Gastrocnemius medialis (tissue), 4 donors: ENCODE measurements at regions not wholly inside any gene's neighbourhood (a gene's known extent, or its start where the extent isn't known, plus 50 kb on each side); places are given as distances from the start of the nearest gene placed in this dataset.

Source experiments
- ATAC-seq, 2 donors: fragments of 150-250 bp; one replicate each; pipeline ENCODE4 v1.9.1; 2016
- DNase-seq, 2 donors: peaks; one replicate each; pipeline ENCODE4 v3.0.0-alpha.2; 2019
- H3K27ac ChIP-seq, 4 donors: fragments of 200-600 bp; sonication (generic); 1 replicate in 1 of 4; 2 replicates in 3 of 4; pipeline ENCODE4 v1.5.1; 2016 to 2018; ENCODE audit warnings: mild to moderate bottlenecking in 2 of 4, moderate library complexity in 1 of 4
- H3K27me3 ChIP-seq, 3 donors: fragments of 200-600 bp; sonication (generic) in 2 of 3; 1 replicate in 1 of 3; 2 replicates in 2 of 3; pipeline versions ENCODE4 v1.5.1 to v1.6.0; 2016 to 2019; ENCODE audit warnings: mild to moderate bottlenecking in 1 of 3, moderate library complexity in 1 of 3
- H3K36me3 ChIP-seq, 2 donors: fragments of 200-600 bp; sonication (generic) in 1 of 2; one replicate each; pipeline ENCODE4 v1.5.1; 2017 to 2018
- H3K4me1 ChIP-seq, 2 donors: fragments of 200-600 bp; sonication (generic) in 1 of 2; one replicate each; pipeline ENCODE4 v1.5.1; 2016 to 2017; ENCODE audit warnings: mild to moderate bottlenecking in 2 of 2
- H3K4me3 ChIP-seq, 4 donors: fragments of 200-600 bp; sonication (generic) in 3 of 4; 1 replicate in 1 of 4; 2 replicates in 3 of 4; pipeline ENCODE4 v1.5.1; 2016 to 2019; ENCODE audit warnings: mild to moderate bottlenecking in 2 of 4
- H3K9me3 ChIP-seq, 3 donors: fragments of 200-600 bp; sonication (generic) in 2 of 3; 1 replicate in 1 of 3; 2 replicates in 2 of 3; pipeline ENCODE4 v1.5.1; 2016 to 2019
- CTCF ChIP-seq, 5 experiments: fragments of 450-650 bp in 3 of 5; fragments of 200-600 bp in 2 of 5; sonication (generic) in 2 of 5; IDR thresholded peaks in 4 of 5; conservative IDR thresholded peaks in 1 of 5; 1 replicate in 4 of 5; 2 replicates in 1 of 5; pipeline ENCODE4 v1.5.1; 2016 to 2019; ENCODE audit warnings: antibody characterized with exemption in 5 of 5, mild to moderate bottlenecking in 3 of 5, moderate library complexity in 3 of 5
- POLR2A ChIP-seq, 2 donors: fragments of 450-650 bp; IDR thresholded peaks; one replicate each; pipeline ENCODE4 v1.6.1; 2017; ENCODE audit warnings: antibody characterized with exemption in 2 of 2, mild to moderate bottlenecking in 2 of 2, moderate library complexity in 2 of 2
- in situ Hi-C, 4 donors: fragments of 200-750 bp; cut with MboI; loops; one replicate each; pipeline versions ENCODE4 v1.15.0 to v1.8.0; 2017; ENCODE audit warnings: low sequenced_read_pairs in 4 of 4
- intact Hi-C: fragments of 100-400 bp; cut with DNase I; formaldehyde crosslinking; loops from one replicate; pipeline ENCODE4 v1.15.1; 2023; ENCODE audit warnings: low total_unique reads

DNA sequence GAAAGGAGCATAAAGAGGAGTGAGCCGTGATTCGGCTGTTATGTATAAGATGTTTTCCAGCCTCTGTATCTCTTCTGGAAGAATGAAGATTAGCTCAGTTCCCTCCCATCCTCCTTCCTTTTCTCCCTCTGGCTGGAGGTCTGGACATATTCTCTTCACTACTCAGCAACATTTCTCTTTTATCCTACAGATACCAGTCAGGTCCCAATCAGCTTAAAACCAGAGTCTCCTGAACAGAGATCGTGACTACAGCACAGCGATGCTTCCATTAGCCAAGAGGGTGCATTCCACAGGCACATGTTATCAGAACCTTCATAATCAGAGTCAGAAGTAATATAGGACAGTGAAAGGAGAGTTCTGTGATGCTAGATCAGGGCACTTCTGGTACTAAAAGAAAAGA lies 133.9 kb upstream of the SOX4 start:
- H3K9me3 ChIP-seq: no peaks in the 10 kb centered on the region

GRCh38 chr6:21461844-21462518 lies 131.6 kb upstream of the SOX4 start:
- Histone ChIP-seq H3K4me1 (no peaks in the 10 kb centered on the region), H3K27me3 (no peaks in the 10 kb centered on the region), H3K9me3 (no peaks in the 10 kb centered on the region), H3K27ac (no peak overlapping the region), H3K4me3 (no peak overlapping the region), H3K36me3 (no peaks in the 10 kb centered on the region)
- intact Hi-C loops (no loop called here), in situ Hi-C loops (no loop called here)
- DNase-seq: no peak
- TF ChIP-seq POLR2A (IDR thresholded peaks at IDR 0.05) (no peak), CTCF (IDR thresholded peaks at IDR 0.05 in 4 of 5, conservative IDR thresholded peaks at IDR 0.05 in 1 of 5) (no peak)
- no peak for ATAC-seq

More for the DNA sequence above, 133.9 kb upstream of the SOX4 start:
- in situ Hi-C loops: no loop called here
- H3K36me3 ChIP-seq: no peaks in the 10 kb centered on the region
- intact Hi-C loops: no loop called here
- H3K27me3 ChIP-seq: no peaks in the 10 kb centered on the region
- TF ChIP-seq CTCF (IDR thresholded peaks at IDR 0.05 in 4 of 5, conservative IDR thresholded peaks at IDR 0.05 in 1 of 5): no peak
- no peak for TF ChIP-seq POLR2A (IDR thresholded peaks at IDR 0.05)
- no peak overlapping the region for H3K4me3 ChIP-seq
- H3K4me1 ChIP-seq: no peaks in the 10 kb centered on the region
- ATAC-seq (no peak), DNase-seq (no peak)
- no peak overlapping the region for H3K27ac ChIP-seq

DNA sequence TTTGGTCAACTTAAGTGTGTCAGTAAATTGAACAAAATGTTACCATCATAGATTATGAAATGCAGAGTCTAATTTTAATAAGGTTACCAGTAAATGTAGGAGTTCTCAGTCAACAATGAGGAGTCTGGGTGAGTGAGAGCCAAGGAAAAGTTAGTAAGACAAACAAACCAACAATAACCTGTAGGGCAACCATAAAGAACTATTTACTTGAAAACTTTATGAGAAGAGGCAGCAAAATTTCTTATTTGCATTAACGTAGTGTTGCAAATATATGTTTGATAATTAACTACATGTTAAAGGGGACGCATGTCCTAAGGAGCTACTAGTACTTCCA lies 131.1 kb upstream of the SOX4 start:
- H3K27me3 ChIP-seq: no peaks in the 10 kb centered on the region
- intact Hi-C loops: no loop called here

DNA sequence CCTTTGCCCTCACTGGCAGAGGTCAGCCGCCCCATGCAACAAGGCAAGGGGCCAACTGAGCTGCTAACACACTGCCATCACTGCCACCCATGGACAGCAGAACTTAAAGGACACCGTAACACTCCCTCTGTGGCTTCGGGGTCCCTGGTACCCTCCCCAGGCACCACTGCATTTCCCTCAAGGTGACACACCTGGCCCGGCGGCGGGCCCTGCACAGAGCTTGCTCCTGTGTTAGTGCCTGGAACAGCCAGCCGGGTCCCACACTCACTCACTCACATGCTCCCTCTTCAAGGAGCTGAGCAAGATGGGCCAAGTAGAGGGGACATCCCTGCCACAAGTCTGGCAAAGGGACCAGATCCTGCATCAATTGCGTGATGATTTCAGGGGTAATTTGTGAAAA lies 126.5 kb upstream of the SOX4 start:
- in situ Hi-C loops: no loop called here
- H3K27me3 ChIP-seq: no peaks in the 10 kb centered on the region
- H3K9me3 ChIP-seq: no peaks in the 10 kb centered on the region
- intact Hi-C loops: no loop called here
- H3K4me3 ChIP-seq: no peak overlapping the region
- H3K36me3 ChIP-seq: no peaks in the 10 kb centered on the region
- DNase-seq: peak in 1 of 2 donors; percentile 10
- no peak for ATAC-seq
- no peak for TF ChIP-seq POLR2A (IDR thresholded peaks at IDR 0.05)
- TF ChIP-seq CTCF (IDR thresholded peaks at IDR 0.05 in 4 of 5, conservative IDR thresholded peaks at IDR 0.05 in 1 of 5): no peak
- no peaks in the 10 kb centered on the region for H3K4me1 ChIP-seq
- H3K27ac ChIP-seq: no peak overlapping the region

More for the DNA sequence above, 131.1 kb upstream of the SOX4 start:
- TF ChIP-seq POLR2A (IDR thresholded peaks at IDR 0.05): no peak
- no peak for TF ChIP-seq CTCF (IDR thresholded peaks at IDR 0.05 in 4 of 5, conservative IDR thresholded peaks at IDR 0.05 in 1 of 5)
- Histone ChIP-seq H3K9me3 (no peaks in the 10 kb centered on the region), H3K4me1 (no peaks in the 10 kb centered on the region), H3K4me3 (no peak overlapping the region), H3K27ac (no peak overlapping the region), H3K36me3 (no peaks in the 10 kb centered on the region)
- in situ Hi-C loops: no loop called here
- DNase-seq: no peak
- ATAC-seq: no peak

DNA sequence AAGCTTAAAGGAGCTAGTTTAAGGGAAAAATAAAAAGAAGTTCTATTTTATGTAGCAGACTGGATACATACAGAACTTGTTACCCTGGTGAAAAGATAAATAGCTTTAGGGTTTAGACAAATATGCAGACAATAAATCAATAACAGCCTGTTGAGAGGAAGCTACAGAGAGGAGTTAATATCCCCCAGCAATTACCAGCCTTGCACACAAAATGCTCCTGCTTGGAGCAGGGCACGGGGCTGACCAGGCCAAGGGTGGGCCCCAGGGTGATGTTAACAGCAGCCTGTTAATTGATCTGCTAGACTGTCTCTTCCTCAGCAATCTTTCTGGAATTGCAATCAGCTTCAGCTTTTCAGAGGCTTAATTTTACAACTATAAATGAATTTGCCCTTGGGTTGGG lies 125.1 kb upstream of the SOX4 start:
- no peak for DNase-seq
- no peaks in the 10 kb centered on the region for H3K27me3 ChIP-seq
- H3K4me1 ChIP-seq: no peaks in the 10 kb centered on the region
- no peak overlapping the region for H3K4me3 ChIP-seq
- no peak overlapping the region for H3K27ac ChIP-seq
- TF ChIP-seq POLR2A (IDR thresholded peaks at IDR 0.05): no peak
- TF ChIP-seq CTCF (IDR thresholded peaks at IDR 0.05 in 4 of 5, conservative IDR thresholded peaks at IDR 0.05 in 1 of 5): no peak
- ATAC-seq: no peak
- no peaks in the 10 kb centered on the region for H3K36me3 ChIP-seq
- H3K9me3 ChIP-seq: no peaks in the 10 kb centered on the region
- intact Hi-C loops: no loop called here
- in situ Hi-C loops: no loop called here
